MM.1S (cell line): ENCODE measurements at regions not wholly inside any gene's neighbourhood (a gene's known extent, or its start where the extent isn't known, plus 50 kb on each side); places are given as distances from the start of the nearest gene placed in this dataset.

ENCODE experiments used
- DNase-seq: peaks from one replicate; pipeline ENCODE4 v3.0.0-alpha.2; 2015
- H2AFZ ChIP-seq: fragments of 300-600 bp; sonication (generic); 2 replicates; pipeline ENCODE4 v1.6.0; 2016; ENCODE audit warnings: antibody characterized with exemption, low read length
- H3F3A ChIP-seq: fragments of 300-600 bp; sonication (generic); 2 replicates; pipeline ENCODE4 v1.6.1; 2016; ENCODE audit warnings: mild to moderate bottlenecking, antibody characterized with exemption, low read length, moderate library complexity, mixed read lengths; ENCODE audit not compliant: insufficient read depth
- H3K27ac ChIP-seq: fragments of 300-600 bp; sonication (generic); 2 replicates; pipeline ENCODE4 v1.5.1; 2016; ENCODE audit warnings: mild to moderate bottlenecking, low read length
- H3K27me3 ChIP-seq: fragments of 300-600 bp; sonication (generic); replicated peaks from 2 replicates; pipeline ENCODE4 v1.6.0; 2016; ENCODE audit warnings: low read length; ENCODE audit not compliant: insufficient read depth
- H3K36me3 ChIP-seq: fragments of 300-600 bp; sonication (generic); replicated peaks from 2 replicates; pipeline ENCODE4 v1.6.1; 2016; ENCODE audit warnings: mild to moderate bottlenecking, low read length, mixed read lengths; ENCODE audit not compliant: insufficient read depth
- H3K4me1 ChIP-seq: fragments of 300-600 bp; sonication (generic); 2 replicates; pipeline ENCODE4 v1.6.1; 2016; ENCODE audit warnings: low read length, mixed read lengths
- H3K4me2 ChIP-seq: fragments of 300-600 bp; sonication (generic); 2 replicates; pipeline ENCODE4 v1.6.0; 2016; ENCODE audit warnings: low read depth, low read length
- H3K4me3 ChIP-seq: fragments of 300-600 bp; sonication (generic); 2 replicates; pipeline ENCODE4 v1.5.1; 2016; ENCODE audit warnings: low read length, mixed read lengths
- H3K79me2 ChIP-seq: fragments of 300-600 bp; sonication (generic); 2 replicates; pipeline ENCODE4 v1.6.1; 2016; ENCODE audit warnings: mixed run types, low read length, mixed read lengths
- H3K9ac ChIP-seq: fragments of 300-600 bp; sonication (generic); 2 replicates; pipeline ENCODE4 v1.6.1; 2016; ENCODE audit warnings: low read length, mixed read lengths
- H3K9me2 ChIP-seq: fragments of 300-600 bp; sonication (generic); replicated peaks from 2 replicates; pipeline ENCODE4 v1.6.1; 2016; ENCODE audit warnings: mild to moderate bottlenecking, low read length, mixed read lengths; ENCODE audit not compliant: insufficient read depth
- H3K9me3 ChIP-seq: fragments of 300-600 bp; sonication (generic); replicated peaks from 2 replicates; pipeline ENCODE4 v1.6.1; 2016; ENCODE audit warnings: mild to moderate bottlenecking, low read length, mixed read lengths; ENCODE audit not compliant: insufficient read depth
- H4K20me1 ChIP-seq: fragments of 300-600 bp; sonication (generic); 2 replicates; pipeline ENCODE4 v1.6.1; 2016; ENCODE audit warnings: mild to moderate bottlenecking, low read length, moderate library complexity, mixed read lengths; ENCODE audit not compliant: insufficient read depth
- EZH2 ChIP-seq: fragments of 300-600 bp; sonication (generic); optimal IDR thresholded peaks from 2 replicates; pipeline ENCODE3; 2017; ENCODE audit warnings: low read depth, mild to moderate bottlenecking, antibody characterized with exemption, low read length, mixed read lengths
- EZH2phosphoT487 ChIP-seq: fragments of 300-600 bp; sonication (generic); IDR thresholded peaks from 2 replicates; pipeline ENCODE4 v1.6.1; 2018; ENCODE audit warnings: antibody characterized with exemption, low read length
- TF ChIP-seq, protein P1 (sequence below): fragments of 300-600 bp; sonication (generic); IDR thresholded peaks from 2 replicates; pipeline ENCODE4 v1.5.1; 2016; ENCODE audit warnings: antibody characterized with exemption, low read length, mixed read lengths

DNA sequence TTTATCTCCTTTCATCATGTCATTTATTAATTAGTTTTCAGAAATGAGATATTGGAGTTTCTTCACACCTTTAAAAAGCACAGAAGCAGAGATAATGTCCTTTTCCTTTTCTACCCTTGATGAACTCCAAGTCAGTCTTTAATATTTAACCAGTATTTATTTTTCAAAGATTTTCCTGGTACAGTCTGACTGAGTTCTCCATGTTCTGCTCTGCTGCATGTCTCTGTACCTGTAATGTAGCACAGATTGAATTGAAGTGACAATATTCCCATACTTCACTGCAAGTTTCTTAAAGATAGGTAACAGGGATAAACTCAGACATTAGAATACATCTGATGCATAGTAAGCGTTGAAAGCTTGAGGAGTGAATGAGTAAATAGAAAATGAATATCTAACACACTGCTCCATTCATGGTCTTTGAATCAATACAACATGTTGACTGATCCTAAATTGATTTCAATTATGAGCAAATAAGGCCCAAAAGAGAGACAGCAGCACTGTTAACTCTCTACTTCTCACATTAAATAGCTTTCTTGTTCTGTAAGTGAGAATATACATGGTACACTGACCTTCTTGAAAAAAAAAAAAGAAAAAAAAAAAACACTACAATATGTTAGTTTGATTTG lies 1323.6 kb upstream of the PRR20A start:
- no peaks in the 10 kb centered on the region for H4K20me1 ChIP-seq
- H2AFZ ChIP-seq, result no peak overlapping the region
- no peaks in the 10 kb centered on the region for H3K9me2 ChIP-seq
- no peak overlapping the region for H3K4me2 ChIP-seq
- H3K9ac ChIP-seq, result no peak overlapping the region
- H3F3A ChIP-seq, result no peaks in the 10 kb centered on the region
- no peaks in the 10 kb centered on the region for H3K27me3 ChIP-seq
- no peak overlapping the region for H3K4me3 ChIP-seq
- no peak overlapping the region for H3K27ac ChIP-seq
- no peaks in the 10 kb centered on the region for H3K4me1 ChIP-seq
- no peak for TF ChIP-seq EZH2
- TF ChIP-seq, protein P1, sequence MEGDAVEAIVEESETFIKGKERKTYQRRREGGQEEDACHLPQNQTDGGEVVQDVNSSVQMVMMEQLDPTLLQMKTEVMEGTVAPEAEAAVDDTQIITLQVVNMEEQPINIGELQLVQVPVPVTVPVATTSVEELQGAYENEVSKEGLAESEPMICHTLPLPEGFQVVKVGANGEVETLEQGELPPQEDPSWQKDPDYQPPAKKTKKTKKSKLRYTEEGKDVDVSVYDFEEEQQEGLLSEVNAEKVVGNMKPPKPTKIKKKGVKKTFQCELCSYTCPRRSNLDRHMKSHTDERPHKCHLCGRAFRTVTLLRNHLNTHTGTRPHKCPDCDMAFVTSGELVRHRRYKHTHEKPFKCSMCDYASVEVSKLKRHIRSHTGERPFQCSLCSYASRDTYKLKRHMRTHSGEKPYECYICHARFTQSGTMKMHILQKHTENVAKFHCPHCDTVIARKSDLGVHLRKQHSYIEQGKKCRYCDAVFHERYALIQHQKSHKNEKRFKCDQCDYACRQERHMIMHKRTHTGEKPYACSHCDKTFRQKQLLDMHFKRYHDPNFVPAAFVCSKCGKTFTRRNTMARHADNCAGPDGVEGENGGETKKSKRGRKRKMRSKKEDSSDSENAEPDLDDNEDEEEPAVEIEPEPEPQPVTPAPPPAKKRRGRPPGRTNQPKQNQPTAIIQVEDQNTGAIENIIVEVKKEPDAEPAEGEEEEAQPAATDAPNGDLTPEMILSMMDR, result no peak
- TF ChIP-seq EZH2phosphoT487, result no peak
- DNase-seq, result no peak
- H3K36me3 ChIP-seq, result no peaks in the 10 kb centered on the region
- no peaks in the 10 kb centered on the region for H3K9me3 ChIP-seq
- no peaks in the 10 kb centered on the region for H3K79me2 ChIP-seq

DNA sequence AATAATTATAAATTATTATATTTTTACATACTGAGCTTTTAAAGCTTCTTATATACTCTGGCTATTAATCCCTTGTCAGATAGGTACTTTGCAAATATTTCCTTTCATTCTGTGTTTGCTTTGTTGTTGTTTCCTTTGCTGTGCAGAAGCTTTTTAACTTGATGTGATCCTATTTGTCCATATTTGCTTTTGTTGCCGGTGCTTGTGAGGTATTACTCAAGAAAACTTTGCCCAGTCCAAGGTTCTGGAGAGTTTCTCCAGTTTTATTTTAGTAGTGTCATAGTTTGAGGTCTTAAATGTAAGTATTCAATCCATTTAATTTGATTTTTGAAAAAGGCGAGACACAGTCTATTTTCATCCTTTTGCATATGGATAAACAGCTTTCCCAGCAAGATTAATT lies 1319.9 kb upstream of the PRR20A start:
- H3K9me2 ChIP-seq, result no peaks in the 10 kb centered on the region
- no peaks in the 10 kb centered on the region for H3K4me1 ChIP-seq
- DNase-seq, result no peak
- H3K79me2 ChIP-seq, result no peaks in the 10 kb centered on the region
- no peaks in the 10 kb centered on the region for H3K36me3 ChIP-seq
- H3K4me3 ChIP-seq, result no peak overlapping the region
- H3K27me3 ChIP-seq, result no peaks in the 10 kb centered on the region
- no peak for TF ChIP-seq EZH2
- no peaks in the 10 kb centered on the region for H4K20me1 ChIP-seq
- H3K9ac ChIP-seq, result no peak overlapping the region
- no peaks in the 10 kb centered on the region for H3F3A ChIP-seq
- no peaks in the 10 kb centered on the region for H3K9me3 ChIP-seq
- H3K27ac ChIP-seq, result no peak overlapping the region
- no peak overlapping the region for H2AFZ ChIP-seq
- no peak overlapping the region for H3K4me2 ChIP-seq

DNA sequence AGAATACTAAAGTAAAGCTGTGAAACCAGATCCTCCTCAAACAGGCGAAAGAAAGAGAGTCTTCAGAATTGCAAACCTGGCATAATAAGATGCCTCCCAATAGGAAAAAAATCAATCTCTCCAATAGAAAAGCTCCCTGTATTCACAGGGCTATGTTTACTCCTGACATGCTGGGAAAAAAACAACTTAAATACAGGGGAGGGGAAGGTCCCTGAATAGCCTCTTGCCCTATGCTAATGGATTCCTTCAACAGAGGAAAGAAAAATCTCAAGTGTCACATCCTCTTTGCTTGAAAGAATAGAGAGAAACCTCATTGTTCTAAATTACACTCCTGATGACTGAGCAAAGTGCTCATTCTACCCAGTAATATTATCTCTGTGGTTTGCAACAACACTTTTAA lies 1271.1 kb upstream of the PRR20A start:
- no peak for DNase-seq
- TF ChIP-seq EZH2phosphoT487 (no peak), EZH2 (no peak)
- TF ChIP-seq, protein P1, result no peak
- Histone ChIP-seq H3K9ac (no peak overlapping the region), H3K79me2 (no peaks in the 10 kb centered on the region), H3K4me1 (no peaks in the 10 kb centered on the region), H4K20me1 (no peaks in the 10 kb centered on the region), H3K36me3 (no peaks in the 10 kb centered on the region), H3K9me3 (no peaks in the 10 kb centered on the region), H3K4me2 (no peak overlapping the region), H3K27me3 (no peaks in the 10 kb centered on the region), H3K9me2 (no peaks in the 10 kb centered on the region), H3K4me3 (no peak overlapping the region), H3F3A (no peaks in the 10 kb centered on the region), H3K27ac (no peak overlapping the region), H2AFZ (no peak overlapping the region)

DNA sequence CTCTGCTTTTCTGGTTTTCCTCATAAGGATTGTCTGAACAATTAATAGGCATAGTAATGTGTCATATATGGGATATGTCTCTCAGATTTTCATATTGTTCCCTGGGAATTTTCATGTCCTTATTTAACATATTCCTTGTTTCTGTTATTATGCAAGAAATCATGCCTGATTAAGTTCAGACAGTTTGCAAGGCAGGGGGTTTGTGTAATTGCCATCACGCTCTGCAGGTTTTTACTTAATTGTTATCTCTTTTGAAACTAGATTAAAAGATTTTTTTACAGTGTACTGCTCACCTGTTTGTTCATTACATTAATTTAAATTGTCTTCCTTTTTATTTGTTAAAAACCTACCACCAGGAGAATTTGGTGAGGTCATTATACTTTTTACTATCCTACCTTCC lies 1253.2 kb upstream of the PRR20A start:
- Histone ChIP-seq H3F3A (no peaks in the 10 kb centered on the region), H4K20me1 (no peaks in the 10 kb centered on the region), H3K9me2 (no peaks in the 10 kb centered on the region), H3K36me3 (no peaks in the 10 kb centered on the region), H3K4me3 (no peak overlapping the region), H3K27ac (no peak overlapping the region), H3K79me2 (no peaks in the 10 kb centered on the region), H3K27me3 (no peaks in the 10 kb centered on the region), H3K4me1 (no peaks in the 10 kb centered on the region), H3K9me3 (no peaks in the 10 kb centered on the region), H2AFZ (no peak overlapping the region), H3K9ac (no peak overlapping the region), H3K4me2 (no peak overlapping the region)
- TF ChIP-seq, protein P1, result no peak
- TF ChIP-seq EZH2phosphoT487 (no peak), EZH2 (no peak)
- no peak for DNase-seq
